ENCODE measurements at regions not wholly inside any gene's neighbourhood (a gene's known extent, or its start where the extent isn't known, plus 50 kb on each side); places are given as distances from the start of the nearest gene placed in this dataset.

- no peak for DNase-seq
Measured at GRCh38 chr10:78634835-78635234, 433.9 kb upstream of the ZMIZ1 start.

- DNase-seq = no peak
Measured at GRCh38 chr10:78639629-78640028, 429.1 kb upstream of the ZMIZ1 start.

- peak; percentile 62 for DNase-seq
Measured at GRCh38 chr10:78640796-78641636, 427.8 kb upstream of the ZMIZ1 start.

- DNase-seq = no peak
Measured at GRCh38 chr10:78641693-78642092, 427.1 kb upstream of the ZMIZ1 start.

- DNase-seq = no peak
Measured at GRCh38 chr10:78642269-78642816, 426.4 kb upstream of the ZMIZ1 start.

GRCh38 chr10:78643513-78643912 is 425.3 kb upstream of the ZMIZ1 start:
- DNase-seq = no peak

GRCh38 chr10:78644550-78644949 is 424.2 kb upstream of the ZMIZ1 start:
- DNase-seq = no peak

GRCh38 chr10:78645169-78645686 is 423.5 kb upstream of the ZMIZ1 start:
- DNase-seq = no peak

GRCh38 chr10:78645975-78646374 is 422.8 kb upstream of the ZMIZ1 start:
- DNase-seq = no peak

GRCh38 chr10:78648256-78648860 is 420.4 kb upstream of the ZMIZ1 start:
- no peak for DNase-seq

GRCh38 chr10:78649429-78649828 is 419.3 kb upstream of the ZMIZ1 start:
- no peak for DNase-seq

GRCh38 chr10:78650122-78650521 is 418.6 kb upstream of the ZMIZ1 start:
- no peak for DNase-seq

- no peak for DNase-seq
Measured at GRCh38 chr10:78651287-78651686, 417.5 kb upstream of the ZMIZ1 start.

- DNase-seq = no peak
Measured at GRCh38 chr10:78653555-78653954, 415.2 kb upstream of the ZMIZ1 start.

- DNase-seq = no peak
Measured at GRCh38 chr10:78654047-78654590, 414.6 kb upstream of the ZMIZ1 start.

GRCh38 chr10:78655979-78656378 is 412.8 kb upstream of the ZMIZ1 start:
- DNase-seq = no peak

GRCh38 chr10:78656417-78657162 is 412.2 kb upstream of the ZMIZ1 start:
- DNase-seq = no peak

- DNase-seq = peak; percentile 56
Measured at GRCh38 chr10:78657163-78657861, 411.5 kb upstream of the ZMIZ1 start.

GRCh38 chr10:78657862-78658165 is 411.0 kb upstream of the ZMIZ1 start:
- no peak for DNase-seq

GRCh38 chr10:78658645-78659597 is 409.8 kb upstream of the ZMIZ1 start:
- no peak for DNase-seq

- no peak for DNase-seq
Measured at GRCh38 chr10:78659598-78659967, 409.2 kb upstream of the ZMIZ1 start.
